ENCODE measurements at regions not wholly inside any gene's neighbourhood (a gene's known extent, or its start where the extent isn't known, plus 50 kb on each side); places are given as distances from the start of the nearest gene placed in this dataset.

DNA sequence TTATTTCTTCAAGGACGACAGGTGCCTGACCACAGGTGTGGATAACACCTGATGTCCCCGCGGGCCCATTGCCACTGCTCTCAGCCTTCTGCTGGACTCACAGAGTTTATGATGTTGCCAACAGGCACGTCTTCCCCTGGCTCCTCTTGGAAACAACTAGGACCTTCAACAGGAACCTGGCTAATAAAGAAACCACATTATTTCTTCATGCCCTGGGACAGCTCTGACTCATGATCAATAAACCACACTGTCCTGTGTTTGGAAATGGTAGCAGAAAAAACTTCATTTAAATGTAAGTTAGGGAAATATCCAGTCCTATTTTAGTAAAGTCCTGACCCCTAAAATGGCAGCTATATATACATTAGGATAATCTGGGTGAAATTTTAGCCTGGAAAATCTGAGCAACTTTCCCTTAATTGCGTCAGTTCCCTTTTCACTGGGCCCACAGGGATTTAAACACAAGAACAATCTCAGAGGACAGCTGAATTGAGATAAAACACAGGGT, 158.9 kb downstream of the VAPA start:
- no peaks in the 10 kb centered on the region for H3K9me3 ChIP-seq (ENCODE audit: low read depth, low read length)
- TF ChIP-seq, protein P1, sequence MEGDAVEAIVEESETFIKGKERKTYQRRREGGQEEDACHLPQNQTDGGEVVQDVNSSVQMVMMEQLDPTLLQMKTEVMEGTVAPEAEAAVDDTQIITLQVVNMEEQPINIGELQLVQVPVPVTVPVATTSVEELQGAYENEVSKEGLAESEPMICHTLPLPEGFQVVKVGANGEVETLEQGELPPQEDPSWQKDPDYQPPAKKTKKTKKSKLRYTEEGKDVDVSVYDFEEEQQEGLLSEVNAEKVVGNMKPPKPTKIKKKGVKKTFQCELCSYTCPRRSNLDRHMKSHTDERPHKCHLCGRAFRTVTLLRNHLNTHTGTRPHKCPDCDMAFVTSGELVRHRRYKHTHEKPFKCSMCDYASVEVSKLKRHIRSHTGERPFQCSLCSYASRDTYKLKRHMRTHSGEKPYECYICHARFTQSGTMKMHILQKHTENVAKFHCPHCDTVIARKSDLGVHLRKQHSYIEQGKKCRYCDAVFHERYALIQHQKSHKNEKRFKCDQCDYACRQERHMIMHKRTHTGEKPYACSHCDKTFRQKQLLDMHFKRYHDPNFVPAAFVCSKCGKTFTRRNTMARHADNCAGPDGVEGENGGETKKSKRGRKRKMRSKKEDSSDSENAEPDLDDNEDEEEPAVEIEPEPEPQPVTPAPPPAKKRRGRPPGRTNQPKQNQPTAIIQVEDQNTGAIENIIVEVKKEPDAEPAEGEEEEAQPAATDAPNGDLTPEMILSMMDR (IDR thresholded peaks at IDR 0.05; ENCODE audit: extremely low read depth, low read depth, low read length) = no peak
- no peaks in the 10 kb centered on the region for H3K79me2 ChIP-seq (ENCODE audit: insufficient read depth, low read length)
- H3K27me3 ChIP-seq (ENCODE audit: insufficient read depth, low read length) = no peaks in the 10 kb centered on the region
- H2AFZ ChIP-seq (ENCODE audit: low read length) = no peak overlapping the region
- H3K4me1 ChIP-seq (ENCODE audit: insufficient read depth, low read length) = peaks cover 8% of the 10 kb centered on the region
- H3K36me3 ChIP-seq (ENCODE audit: insufficient read depth, low read length) = no peaks in the 10 kb centered on the region
- no peak for DNase-seq (ENCODE audit: insufficient read length, low spot score, missing footprints)
- H4K20me1 ChIP-seq (ENCODE audit: insufficient read depth, low read length) = no peaks in the 10 kb centered on the region
- H3K4me3 ChIP-seq (ENCODE audit: insufficient read depth, low read length) = no peak overlapping the region
- H3K4me2 ChIP-seq (ENCODE audit: insufficient read depth, low read length) = peak overlapping the region; percentile 4
- H3K27ac ChIP-seq (ENCODE audit: low read depth, low read length) = no peak overlapping the region

DNA sequence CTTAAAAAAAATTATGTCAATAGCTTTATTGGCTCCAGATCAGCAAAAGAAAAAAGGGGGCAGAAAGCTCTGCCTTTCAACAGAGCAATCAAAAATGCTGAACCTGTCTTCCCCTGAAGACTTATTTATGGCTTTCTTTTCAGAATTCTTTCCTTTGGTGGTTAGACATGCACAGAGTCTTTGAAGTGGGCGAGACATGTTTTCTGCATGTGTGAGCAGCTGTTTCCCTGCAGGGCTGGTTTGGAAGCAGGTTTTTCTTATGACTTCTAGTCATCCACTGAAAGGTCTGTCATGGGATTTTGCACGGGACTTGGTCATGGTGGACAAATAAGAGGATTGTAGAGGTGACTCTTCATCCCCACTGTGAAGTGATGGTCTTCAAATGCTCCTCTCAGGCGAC, 160.3 kb downstream of the VAPA start:
- Histone ChIP-seq H4K20me1 (ENCODE audit: insufficient read depth, low read length) (no peaks in the 10 kb centered on the region), H3K79me2 (ENCODE audit: insufficient read depth, low read length) (no peaks in the 10 kb centered on the region), H3K4me2 (ENCODE audit: insufficient read depth, low read length) (no peak overlapping the region), H3K9me3 (ENCODE audit: low read depth, low read length) (no peaks in the 10 kb centered on the region), H3K4me1 (ENCODE audit: insufficient read depth, low read length) (peaks cover 8% of the 10 kb centered on the region), H2AFZ (ENCODE audit: low read length) (no peak overlapping the region), H3K36me3 (ENCODE audit: insufficient read depth, low read length) (no peaks in the 10 kb centered on the region), H3K4me3 (ENCODE audit: insufficient read depth, low read length) (no peak overlapping the region), H3K27me3 (ENCODE audit: insufficient read depth, low read length) (no peaks in the 10 kb centered on the region), H3K27ac (ENCODE audit: low read depth, low read length) (no peak overlapping the region)
- TF ChIP-seq, protein P1 (IDR thresholded peaks at IDR 0.05; ENCODE audit: extremely low read depth, low read depth, low read length) = no peak
- no peak for DNase-seq (ENCODE audit: insufficient read length, low spot score, missing footprints)

DNA sequence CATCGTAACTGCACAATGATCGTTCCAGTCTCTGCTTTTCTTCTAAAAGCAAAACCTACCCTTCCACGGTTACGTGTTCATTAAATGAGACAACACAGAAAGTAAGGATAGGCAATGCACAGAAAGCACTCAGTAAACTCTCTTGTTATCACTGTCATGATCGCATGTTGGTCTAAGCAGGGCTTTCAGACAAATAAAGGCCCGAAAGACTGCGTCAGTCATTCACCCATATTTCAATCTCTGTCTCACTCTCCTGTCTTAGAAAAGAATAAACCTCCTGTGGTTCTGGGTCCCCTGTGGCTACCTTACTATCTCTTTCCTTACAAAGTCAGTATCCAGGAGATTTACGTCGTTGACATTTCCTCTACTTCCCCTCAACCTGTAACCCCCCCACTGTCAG, 160.9 kb downstream of the VAPA start:
- H3K4me2 ChIP-seq (ENCODE audit: insufficient read depth, low read length) = no peak overlapping the region
- H3K4me1 ChIP-seq (ENCODE audit: insufficient read depth, low read length) = peaks cover 8% of the 10 kb centered on the region
- no peak for DNase-seq (ENCODE audit: insufficient read length, low spot score, missing footprints)
- H3K9me3 ChIP-seq (ENCODE audit: low read depth, low read length) = no peaks in the 10 kb centered on the region
- H3K4me3 ChIP-seq (ENCODE audit: insufficient read depth, low read length) = no peak overlapping the region
- no peaks in the 10 kb centered on the region for H3K27me3 ChIP-seq (ENCODE audit: insufficient read depth, low read length)
- TF ChIP-seq, protein P1 (IDR thresholded peaks at IDR 0.05; ENCODE audit: extremely low read depth, low read depth, low read length) = no peak
- no peaks in the 10 kb centered on the region for H3K36me3 ChIP-seq (ENCODE audit: insufficient read depth, low read length)
- H4K20me1 ChIP-seq (ENCODE audit: insufficient read depth, low read length) = no peaks in the 10 kb centered on the region
- no peaks in the 10 kb centered on the region for H3K79me2 ChIP-seq (ENCODE audit: insufficient read depth, low read length)
- H2AFZ ChIP-seq (ENCODE audit: low read length) = no peak overlapping the region
- no peak overlapping the region for H3K27ac ChIP-seq (ENCODE audit: low read depth, low read length)

DNA sequence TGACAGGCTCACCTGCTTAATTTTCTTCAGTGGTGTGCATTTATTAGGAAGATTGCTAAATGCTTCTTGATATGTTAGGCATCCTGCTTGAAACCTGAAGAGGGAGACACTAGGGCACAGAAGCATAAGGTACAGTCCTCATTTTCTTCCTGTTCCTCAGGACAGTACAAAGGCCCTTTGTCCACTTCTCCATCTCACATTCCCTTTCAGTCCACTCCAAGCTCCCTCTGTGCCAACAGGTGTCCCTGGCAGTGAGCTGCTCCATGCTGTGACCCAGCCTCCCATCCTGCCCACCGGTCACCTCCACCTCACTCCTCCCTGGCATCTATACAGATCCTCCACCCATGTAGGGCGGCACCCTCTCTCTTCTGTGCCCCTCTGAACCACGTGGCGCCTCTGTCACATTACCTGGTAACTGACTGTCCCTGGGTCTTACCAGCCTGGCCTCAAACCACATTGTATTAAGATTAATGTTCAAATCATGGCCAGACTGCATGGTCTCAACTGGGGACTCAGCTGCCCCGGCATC, 162.8 kb downstream of the VAPA start:
- Histone ChIP-seq H3K79me2 (ENCODE audit: insufficient read depth, low read length) (no peaks in the 10 kb centered on the region), H3K4me2 (ENCODE audit: insufficient read depth, low read length) (no peak overlapping the region), H3K4me1 (ENCODE audit: insufficient read depth, low read length) (peaks cover 8% of the 10 kb centered on the region), H3K4me3 (ENCODE audit: insufficient read depth, low read length) (no peak overlapping the region), H3K36me3 (ENCODE audit: insufficient read depth, low read length) (no peaks in the 10 kb centered on the region), H3K27ac (ENCODE audit: low read depth, low read length) (no peak overlapping the region), H4K20me1 (ENCODE audit: insufficient read depth, low read length) (no peaks in the 10 kb centered on the region), H3K9me3 (ENCODE audit: low read depth, low read length) (no peaks in the 10 kb centered on the region), H3K27me3 (ENCODE audit: insufficient read depth, low read length) (no peaks in the 10 kb centered on the region), H2AFZ (ENCODE audit: low read length) (no peak overlapping the region)
- TF ChIP-seq, protein P1 (IDR thresholded peaks at IDR 0.05; ENCODE audit: extremely low read depth, low read depth, low read length) = no peak
- no peak for DNase-seq (ENCODE audit: insufficient read length, low spot score, missing footprints)

Data from osteoblast (primary cell).